Activated CD4-positive, alpha-beta T cell treated with anti-CD3 and anti-CD28 coated beads, Interleukin-2, amount 50 U/mL, for 24 hours (primary cell): ENCODE measurements at regions not wholly inside any gene's neighbourhood (a gene's known extent, or its start where the extent isn't known, plus 50 kb on each side); places are given as distances from the start of the nearest gene placed in this dataset.
"Not testable (repeated sequence)": the region's sequence is repeated elsewhere in the genome, so short reads cannot be mapped to it uniquely, and the experiment has no call there.

Experiments used
- DNase-seq, 2 donors: peaks; one replicate each; pipeline ENCODE4 v3.0.0-alpha.2; 2020; ENCODE audit warnings: low read depth in 1 of 2, low spot score in 1 of 2

DNA sequence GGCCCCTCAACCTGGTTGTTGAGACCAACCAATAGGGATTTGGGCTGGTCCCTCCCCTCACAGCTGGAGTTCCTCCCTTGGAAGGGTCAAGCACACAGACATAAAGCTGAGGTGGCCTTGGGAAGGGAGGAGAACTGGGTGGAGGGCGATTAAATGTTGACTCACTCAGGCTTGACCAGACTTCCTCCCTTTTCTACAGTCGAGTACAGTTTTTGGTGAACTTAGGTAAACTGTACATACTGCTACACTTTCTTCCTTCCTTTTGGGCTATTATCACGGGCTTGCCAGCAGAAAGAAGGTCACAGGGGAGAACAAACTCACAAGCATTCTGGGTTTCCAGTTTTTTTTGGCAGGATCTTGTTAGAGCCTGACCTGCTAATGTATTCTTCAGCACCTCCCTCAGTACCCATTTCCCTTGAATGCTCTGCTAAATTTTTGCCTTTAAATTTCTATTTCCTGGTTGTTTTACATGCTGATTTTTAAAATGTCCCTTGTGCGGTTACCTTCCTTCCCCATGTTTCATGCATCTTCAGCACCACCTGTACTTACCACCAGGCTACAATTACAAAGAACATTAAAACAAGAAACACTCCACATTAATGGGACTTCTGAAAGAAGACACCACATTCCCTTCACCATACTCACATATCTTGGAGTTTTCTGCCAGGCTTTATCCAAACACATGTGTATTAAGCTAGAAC lies 135.2 kb upstream of the RASGEF1B start:
- DNase-seq: no peak

DNA sequence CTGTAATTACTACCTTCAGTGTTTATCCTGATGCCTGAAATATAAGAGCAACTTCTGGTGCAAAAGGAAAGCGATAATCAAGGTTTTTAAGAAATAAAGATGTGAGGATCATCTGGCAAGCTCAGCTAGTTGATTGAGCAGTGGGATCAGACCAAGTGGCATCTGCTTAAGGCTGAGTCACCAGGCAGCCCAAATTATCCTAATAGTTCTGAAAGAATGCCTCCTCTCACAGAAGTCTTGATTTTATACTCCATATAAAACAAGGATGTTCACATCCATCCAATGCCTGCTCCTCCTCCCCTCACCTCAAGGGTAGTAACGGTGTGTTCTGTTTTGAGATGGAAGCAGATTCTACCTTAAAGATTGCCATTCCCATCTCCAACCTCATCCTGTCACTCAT lies 134.5 kb upstream of the RASGEF1B start:
- DNase-seq: no peak

DNA sequence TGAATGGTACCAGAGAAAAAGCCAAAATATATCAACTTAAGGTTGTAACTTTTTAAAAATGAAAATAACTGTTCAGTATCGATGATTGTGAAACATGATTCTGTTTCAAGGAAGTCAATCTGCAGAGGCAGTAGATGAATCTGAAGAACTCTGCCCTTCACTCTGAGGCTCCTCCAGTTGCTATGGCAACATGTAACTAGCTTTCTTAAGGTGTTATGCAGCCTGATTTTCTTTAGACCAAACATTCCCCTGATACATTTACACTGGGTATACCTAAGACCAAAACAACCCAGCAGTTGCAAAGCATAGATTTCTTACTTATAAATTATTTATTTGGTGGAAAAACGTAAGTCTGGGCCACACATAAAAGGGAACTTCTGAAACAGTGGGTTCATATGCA lies 133.6 kb upstream of the RASGEF1B start:
- no peak for DNase-seq

DNA sequence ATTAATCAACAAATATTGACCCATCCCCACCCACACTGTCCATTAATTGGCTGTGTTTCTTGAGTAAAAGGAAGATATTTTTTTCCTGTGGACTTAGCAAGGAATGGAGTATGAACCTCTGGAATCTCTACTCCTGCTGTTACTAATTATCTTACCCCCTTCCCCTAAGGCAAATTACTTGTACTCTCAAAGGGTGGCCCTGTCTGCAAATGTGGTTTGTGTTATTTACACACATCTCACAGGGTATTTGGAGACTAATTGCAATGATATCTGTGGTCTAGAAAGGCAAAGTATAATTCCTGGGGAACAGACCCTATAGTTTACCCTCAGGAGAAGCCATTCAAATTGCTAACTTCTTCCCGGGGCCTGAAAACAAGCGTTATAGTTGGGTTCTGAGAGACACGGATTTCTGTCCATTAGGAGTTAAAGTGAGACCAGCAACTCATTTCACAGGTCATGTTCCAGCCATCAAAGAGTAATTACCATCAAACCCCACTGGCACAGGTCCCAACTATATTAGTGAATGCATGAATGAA lies 133.0 kb upstream of the RASGEF1B start:
- DNase-seq: no peak

DNA sequence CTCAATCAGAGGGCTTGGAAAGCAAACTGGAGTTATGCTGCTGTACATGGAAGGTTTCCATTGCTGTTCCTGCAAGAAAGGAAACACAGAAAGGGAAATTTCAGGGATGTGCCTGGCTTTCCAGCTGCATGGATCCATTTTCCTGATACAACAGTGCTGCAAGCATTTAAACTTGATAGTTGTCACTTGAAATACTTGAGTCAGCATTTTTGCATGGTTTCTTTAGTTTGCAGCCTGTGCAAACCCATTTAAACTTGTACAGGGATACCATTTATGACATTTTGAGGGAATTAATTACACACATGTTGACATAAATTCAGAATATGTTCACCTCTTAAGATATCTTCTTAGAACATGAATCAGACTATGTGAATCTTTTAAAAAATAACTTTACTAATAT lies 131.1 kb upstream of the RASGEF1B start:
- no peak for DNase-seq

DNA sequence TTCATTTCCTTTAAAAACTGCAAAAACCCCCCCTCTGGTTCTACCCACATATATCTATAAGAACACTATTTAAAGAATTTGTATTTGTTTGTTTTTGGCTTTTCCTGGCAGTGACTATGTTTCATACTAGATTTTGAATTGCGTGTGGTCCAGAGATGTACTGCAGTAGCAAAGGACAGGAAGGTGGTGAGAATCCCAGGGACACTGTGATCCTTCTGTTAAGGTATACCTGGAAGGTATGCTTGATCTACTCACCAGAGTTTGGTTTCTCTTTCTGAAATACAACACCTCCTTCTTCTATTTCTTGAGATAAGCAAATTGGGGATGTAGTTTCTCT lies 129.6 kb upstream of the RASGEF1B start:
- DNase-seq: no peak

DNA sequence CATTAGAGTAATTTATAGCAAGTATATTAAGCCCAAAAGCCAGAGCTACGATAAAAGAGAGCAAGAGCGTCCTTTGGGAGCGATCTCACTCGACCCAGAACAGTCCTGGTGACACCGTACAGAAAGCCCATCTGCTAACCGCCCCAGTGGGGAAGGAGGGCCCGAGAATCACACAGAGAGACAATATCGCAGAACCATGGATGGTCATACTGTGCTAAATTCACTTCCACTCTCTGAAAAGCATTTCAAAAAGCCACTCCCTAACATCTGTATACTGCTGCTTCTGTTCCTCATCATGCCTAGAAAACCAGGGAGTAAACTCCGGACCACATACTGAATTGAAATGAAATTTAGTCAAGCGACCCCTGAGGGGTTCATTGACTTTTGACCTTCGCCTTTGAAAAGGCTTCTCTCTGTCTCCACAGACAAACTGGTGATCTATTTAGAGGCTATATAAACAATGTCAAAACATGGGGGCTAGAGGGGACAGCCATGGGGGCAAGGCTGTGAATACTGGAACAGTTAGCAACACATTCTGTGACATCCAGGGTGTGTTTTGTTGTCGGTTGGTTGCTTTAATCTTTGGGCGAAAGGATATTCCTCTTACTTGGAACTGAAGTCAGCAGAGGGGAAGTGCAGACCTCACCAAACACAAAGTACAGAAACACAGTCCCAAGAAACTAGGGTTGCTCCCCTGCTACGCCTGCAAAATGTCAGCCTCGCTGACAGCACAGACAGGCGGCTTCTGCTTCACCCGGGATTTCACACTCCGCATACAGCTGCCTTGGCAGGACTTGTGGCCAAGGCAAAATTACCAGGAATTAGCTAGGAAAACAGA lies 129.0 kb upstream of the RASGEF1B start:
- no peak for DNase-seq

DNA sequence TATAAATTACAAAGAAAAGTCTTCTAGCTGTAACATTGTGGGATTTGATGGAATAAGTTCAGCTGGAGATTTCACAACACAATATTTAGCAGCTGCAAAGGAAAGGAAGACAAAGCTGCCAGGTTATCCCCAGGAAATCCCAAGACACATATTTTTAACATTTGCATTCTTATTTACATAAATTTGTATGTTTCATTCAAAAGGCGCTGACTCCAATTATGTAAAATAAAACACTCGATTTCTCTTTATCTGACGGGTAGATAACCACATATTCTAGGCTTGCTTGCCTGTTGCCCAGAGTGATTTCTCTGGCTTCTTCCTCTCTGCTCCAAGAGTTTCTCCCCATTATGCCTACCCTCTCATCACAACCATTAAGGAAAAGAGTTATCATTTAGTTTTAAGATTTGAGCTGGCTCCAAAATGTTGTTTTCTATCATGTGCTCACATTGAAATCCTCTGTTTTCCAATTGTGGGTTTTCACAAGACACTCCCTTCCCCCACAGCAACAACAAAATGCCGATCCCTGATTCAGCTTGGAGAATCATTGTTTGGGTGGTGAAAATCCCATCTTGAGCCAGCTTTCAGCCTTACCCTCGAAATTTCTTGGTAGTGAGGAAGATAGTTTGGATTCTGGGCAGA lies 128.2 kb upstream of the RASGEF1B start:
- no peak for DNase-seq

DNA sequence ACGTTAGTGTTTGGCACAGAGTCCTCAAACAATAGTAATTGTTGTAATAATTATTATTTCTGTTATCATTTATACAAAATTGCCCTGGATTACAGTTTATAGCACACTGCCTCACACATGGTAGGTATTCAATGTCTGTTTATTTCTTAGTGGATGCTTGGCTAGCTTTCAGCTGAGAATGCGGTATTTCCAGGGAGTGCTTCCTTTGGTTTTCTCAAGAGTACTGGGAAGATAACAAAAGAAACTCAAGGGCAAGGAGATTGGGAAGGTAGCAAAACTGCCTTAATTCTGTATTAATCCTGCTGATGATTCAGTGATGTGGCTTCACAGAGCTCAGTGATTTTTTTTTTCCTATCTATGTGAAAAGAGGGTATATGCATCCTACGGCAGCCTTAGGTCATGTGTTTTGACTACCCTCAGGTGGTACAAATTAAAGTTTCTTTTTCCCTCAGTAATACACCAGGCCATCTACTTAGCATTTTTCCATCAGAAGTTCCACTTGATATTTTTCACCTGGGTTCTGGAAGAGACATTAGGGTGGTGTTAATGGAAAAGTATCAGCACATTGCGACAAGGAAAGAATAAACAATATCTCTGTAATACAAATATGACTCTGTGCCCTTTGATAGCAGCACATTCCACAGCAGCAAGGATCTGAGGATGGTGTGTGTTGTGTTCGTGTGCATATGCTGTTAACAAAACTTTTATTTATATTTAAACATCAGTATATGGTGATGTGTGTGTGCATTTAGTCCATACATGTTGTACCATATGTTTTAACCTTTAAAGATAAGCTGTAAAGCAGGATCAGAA lies 124.3 kb upstream of the RASGEF1B start:
- DNase-seq: no peak

DNA sequence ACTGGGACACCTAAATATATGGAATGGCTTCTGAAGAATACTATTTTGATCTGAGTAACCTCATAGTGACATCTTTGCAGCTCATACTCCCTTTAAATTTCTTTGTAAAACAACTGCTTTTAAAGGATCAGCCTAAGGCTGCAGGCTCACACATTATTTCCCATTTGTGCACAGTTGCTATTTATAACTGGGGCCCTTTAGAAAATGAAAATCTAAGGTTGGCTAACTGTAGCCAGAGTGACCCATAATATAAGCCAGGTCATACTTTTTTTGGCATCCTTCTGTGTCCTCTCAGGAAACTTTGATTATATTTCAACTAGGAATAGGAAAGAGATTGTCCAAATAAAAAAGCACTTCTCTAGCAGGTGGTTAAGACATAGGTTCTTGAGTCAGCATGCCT lies 123.6 kb upstream of the RASGEF1B start:
- DNase-seq: no peak

DNA sequence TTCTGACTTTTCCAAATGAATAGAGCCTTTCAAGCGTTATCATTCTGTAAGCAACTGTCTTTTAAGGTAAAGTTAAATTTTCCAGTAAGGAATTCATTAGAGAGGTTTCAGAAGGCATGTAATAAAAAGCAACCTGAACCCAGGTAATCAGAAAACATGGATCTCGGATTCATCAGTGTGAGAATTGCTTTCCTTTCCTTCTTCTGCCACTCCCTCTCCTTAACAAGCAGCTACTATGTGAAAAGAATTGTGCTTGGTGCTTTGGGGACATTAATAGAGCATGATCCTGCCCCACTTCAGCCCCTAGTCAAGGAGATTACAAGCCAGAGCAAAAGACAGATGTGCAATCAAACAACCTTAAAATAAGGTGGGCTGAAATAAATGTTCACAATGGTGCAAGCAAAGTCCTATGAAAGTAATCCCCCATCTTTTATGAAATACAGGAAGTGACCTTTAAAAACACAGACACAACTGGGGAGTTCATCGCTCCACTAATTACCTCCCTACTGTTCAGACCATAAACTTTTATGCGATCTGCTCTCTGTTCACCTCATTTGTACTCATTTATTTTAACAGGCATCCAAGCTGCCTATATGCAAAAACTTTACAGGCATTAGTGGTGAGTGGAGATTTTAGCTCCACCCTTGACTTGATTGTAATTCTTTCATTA lies 122.9 kb upstream of the RASGEF1B start:
- no peak for DNase-seq

DNA sequence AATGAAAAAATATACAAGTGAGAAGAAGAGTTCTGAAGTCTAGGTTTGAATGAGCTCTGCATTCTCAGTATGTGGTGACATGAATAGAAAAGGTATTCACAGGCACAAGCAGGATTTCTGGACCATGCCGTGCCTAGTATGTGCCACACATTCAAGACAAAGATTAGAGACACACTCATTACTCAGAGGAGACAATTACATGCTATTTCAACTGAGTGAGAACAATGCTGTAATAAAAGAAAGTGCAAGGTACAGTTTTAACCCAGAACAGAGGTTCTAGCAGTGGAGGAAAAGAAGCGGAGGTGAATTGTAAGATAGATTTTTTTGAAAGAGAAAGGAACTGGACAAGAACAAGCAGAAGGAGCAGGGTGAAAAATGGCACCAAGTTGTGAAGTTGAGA lies 121.0 kb upstream of the RASGEF1B start:
- no peak for DNase-seq

DNA sequence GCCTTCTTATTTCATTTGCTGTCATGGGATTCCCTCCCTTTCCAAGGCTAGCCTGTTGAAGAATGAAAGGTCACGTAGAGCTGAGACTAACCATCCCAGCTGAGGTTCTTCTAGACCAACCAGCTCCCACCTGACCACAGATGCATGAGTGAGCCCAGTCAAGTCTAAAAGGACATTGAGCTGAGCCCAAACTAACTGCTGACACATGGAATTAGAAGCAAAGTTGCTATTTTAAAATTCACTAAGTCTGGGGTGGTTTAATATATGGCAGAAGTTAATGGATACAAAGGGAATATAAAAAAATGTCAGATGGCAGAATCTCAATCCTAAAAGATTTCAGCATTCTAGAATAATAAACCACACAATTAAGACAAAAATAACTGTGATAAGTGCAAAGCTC lies 118.9 kb upstream of the RASGEF1B start:
- DNase-seq: no peak

DNA sequence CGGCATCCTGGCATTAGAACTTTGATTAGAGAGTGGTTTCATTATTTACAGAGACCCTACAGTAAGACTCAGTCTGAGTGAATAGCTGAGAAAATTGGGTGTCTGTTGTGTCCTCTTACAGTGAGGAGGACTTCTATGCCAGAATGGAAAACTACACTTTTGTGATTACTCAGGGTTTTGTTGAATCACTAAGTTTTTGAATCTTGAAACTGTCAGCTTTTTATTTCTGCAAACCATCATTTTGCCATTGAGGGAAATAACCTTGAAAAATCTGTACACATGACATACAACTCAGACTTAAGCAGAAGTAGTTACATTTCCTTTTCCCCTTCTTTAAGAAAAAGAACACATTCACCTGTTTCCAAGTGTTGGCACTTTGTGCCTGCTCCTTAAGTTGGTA lies 117.6 kb upstream of the RASGEF1B start:
- no peak for DNase-seq

DNA sequence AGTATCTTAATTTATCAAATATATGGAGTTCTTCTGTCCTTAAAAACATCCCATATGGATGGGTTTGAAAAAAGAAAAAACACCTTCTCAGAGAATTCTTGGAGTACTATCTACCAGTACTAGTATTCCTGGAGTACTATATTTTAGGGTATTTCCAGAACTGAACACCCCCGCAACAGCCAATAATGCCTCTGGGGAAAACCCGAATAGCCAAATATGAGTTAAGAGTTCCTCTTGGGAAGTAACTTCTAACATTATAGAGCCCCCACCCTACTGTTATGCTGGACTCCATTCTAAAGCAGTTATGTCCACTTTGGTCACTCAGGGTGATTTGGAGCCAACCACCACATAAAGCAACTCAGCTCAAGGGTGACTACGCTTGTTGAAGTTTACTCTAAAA lies 115.0 kb upstream of the RASGEF1B start:
- DNase-seq: no peak

DNA sequence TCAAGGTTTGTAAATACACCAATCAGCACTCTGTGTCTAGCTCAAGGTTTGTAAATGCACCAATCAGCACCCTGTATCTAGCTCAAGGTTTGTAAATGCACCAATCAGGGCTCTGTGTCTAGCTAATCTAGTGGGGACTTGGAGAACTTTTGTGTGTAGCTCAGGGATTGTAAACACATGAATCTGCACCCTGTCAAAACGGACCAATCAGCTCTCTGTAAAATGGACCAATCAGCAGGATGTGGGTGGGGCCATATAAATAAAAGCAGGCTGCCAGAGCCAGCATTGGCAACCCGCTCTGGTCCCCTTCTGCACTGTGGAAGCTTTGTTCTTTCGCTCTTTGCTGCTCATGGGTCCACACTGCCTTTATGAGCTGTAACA lies 109.3 kb upstream of the RASGEF1B start:
- DNase-seq: not testable (repeated sequence)

DNA sequence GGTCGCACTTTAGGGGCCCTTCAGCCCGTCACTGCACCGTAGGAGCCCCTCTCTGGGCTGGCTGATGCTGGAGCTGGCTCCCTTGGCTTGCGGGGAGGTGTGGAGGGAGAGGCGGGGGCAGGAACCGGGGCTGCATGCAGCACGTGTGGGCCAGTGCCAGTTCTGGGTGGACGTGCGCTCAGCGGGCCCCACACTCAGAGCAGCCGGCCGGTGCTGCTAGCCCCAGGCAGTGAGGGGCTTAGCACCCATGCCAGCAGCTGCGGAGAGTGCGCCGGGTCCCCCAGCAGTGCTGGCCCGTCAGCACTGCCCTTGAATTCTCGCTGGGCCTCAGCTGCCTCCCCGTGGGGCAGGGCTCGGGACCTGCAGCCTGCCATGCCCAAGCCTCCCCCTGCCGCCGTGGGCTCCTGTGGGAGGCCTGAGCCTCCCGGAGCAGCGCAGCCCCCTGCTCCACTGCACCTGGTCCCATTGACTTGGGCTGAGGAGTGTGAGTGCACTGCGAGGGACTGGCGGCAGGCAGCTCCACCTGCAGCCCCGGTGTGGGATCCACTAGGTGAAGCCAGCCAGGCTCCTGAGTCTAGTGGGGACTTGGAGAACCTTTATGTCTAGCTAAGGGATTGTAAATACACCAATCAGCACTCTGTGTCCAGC lies 108.8 kb upstream of the RASGEF1B start:
- no peak for DNase-seq

DNA sequence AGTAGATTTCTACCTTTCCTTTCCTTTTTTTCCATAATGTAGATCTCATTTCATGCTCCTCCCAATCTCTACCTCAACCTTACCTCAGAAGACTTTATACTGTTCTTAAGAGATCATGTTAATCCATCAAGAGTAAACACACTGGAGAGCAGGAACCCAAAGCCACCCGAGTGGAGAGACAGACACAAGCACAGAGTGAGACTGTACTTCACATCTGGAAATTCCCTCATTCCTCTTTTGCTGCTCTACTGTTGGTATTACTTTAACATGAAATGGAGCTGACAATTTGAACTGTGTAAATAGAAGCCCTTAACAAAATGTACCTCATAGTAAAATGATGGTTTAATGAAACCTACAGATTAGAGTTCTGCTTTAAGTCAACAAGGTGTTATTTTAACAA lies 105.7 kb upstream of the RASGEF1B start:
- no peak for DNase-seq

DNA sequence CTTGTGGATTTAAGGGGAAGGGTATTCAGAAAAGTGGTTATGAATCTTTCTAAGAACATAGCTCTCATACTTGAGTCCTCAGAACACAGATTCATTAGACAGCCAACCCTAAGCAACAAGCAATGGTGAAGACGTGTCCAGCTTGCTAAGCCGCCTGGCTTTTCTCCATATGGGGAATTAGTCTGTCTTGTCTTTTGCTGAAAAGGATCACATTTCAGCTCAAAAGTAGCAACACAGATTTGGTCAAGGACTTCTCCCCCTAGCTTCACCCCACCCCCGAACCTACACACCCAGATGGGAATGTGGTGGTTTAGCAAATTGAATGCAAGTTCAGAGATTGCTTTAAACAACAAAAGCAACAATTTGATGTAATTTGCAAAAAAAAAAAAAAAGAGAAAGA lies 103.3 kb upstream of the RASGEF1B start:
- DNase-seq: no peak

DNA sequence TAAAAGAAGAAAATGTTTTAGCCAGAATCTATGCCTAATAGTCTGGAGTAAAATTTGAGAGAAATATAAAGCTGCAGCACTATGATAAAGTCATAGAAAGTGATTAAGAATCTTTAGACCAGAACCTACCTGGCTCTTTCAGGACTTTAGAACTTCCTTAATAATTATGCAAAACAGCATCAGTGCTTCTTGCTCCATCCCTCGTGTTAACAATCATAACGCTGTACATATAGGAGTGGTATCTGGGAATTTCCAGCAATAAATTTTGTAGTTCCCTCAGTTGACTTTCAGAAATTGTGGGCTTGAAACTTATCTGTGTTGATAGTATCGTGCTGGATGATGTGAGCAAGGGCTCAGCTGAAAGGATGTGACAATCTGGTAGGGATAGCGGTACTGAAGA lies 102.1 kb upstream of the RASGEF1B start:
- no peak for DNase-seq
